Activated CD8-positive, alpha-beta memory T cell treated with anti-CD3 and anti-CD28 coated beads for 48 hours (primary cell): ENCODE measurements at regions not wholly inside any gene's neighbourhood (a gene's known extent, or its start where the extent isn't known, plus 50 kb on each side); places are given as distances from the start of the nearest gene placed in this dataset.
"Not testable (repeated sequence)": the region's sequence is repeated elsewhere in the genome, so short reads cannot be mapped to it uniquely, and the experiment has no call there.

Experiments used
- DNase-seq, 3 experiments: peaks; one replicate each; pipeline ENCODE4 v3.0.0-alpha.2; 2020; ENCODE audit warnings: low read depth in 2 of 3, low spot score in 2 of 3

GRCh38 chr2:125684932-125685331, 971.0 kb upstream of the GYPC start:
- no peak for DNase-seq

- DNase-seq: no peak
Measured at GRCh38 chr2:125696560-125696959, 959.4 kb upstream of the GYPC start.

- DNase-seq: no peak
Measured at GRCh38 chr2:125698280-125698679, 957.7 kb upstream of the GYPC start.

- no peak for DNase-seq
Measured at GRCh38 chr2:125701070-125701469, 954.9 kb upstream of the GYPC start.

- DNase-seq: no peak
Measured at GRCh38 chr2:125707611-125708010, 948.3 kb upstream of the GYPC start.

GRCh38 chr2:125710561-125710960, 945.4 kb upstream of the GYPC start:
- DNase-seq: no peak

- no peak for DNase-seq
Measured at GRCh38 chr2:125711075-125711474, 944.9 kb upstream of the GYPC start.

GRCh38 chr2:125713533-125713932, 942.4 kb upstream of the GYPC start:
- no peak for DNase-seq

GRCh38 chr2:125721072-125721721, 934.8 kb upstream of the GYPC start:
- DNase-seq: no peak

GRCh38 chr2:125730921-125731320, 925.0 kb upstream of the GYPC start:
- no peak for DNase-seq

GRCh38 chr2:125736306-125736705, 919.7 kb upstream of the GYPC start:
- DNase-seq: no peak

GRCh38 chr2:125745514-125745913, 910.4 kb upstream of the GYPC start:
- no peak for DNase-seq

GRCh38 chr2:125746321-125747164, 909.4 kb upstream of the GYPC start:
- no peak for DNase-seq

GRCh38 chr2:125747165-125747425, 908.9 kb upstream of the GYPC start:
- no peak for DNase-seq

GRCh38 chr2:125756431-125756830, 899.5 kb upstream of the GYPC start:
- no peak for DNase-seq

GRCh38 chr2:125796784-125797183, 859.2 kb upstream of the GYPC start:
- no peak for DNase-seq

- DNase-seq: no peak
Measured at GRCh38 chr2:125797192-125797591, 858.8 kb upstream of the GYPC start.

- no peak for DNase-seq
Measured at GRCh38 chr2:125822746-125823145, 833.2 kb upstream of the GYPC start.

GRCh38 chr2:125825781-125826180, 830.2 kb upstream of the GYPC start:
- DNase-seq: not testable (repeated sequence)

- no peak for DNase-seq
Measured at GRCh38 chr2:125837128-125837527, 818.8 kb upstream of the GYPC start.

- no peak for DNase-seq
Measured at GRCh38 chr2:125837611-125838010, 818.3 kb upstream of the GYPC start.

GRCh38 chr2:125839945-125840344, 816.0 kb upstream of the GYPC start:
- no peak for DNase-seq

- DNase-seq: no peak
Measured at GRCh38 chr2:125842041-125842440, 813.9 kb upstream of the GYPC start.
